HG03066 (cell line): ENCODE measurements at regions not wholly inside any gene's neighbourhood (a gene's known extent, or its start where the extent isn't known, plus 50 kb on each side); places are given as distances from the start of the nearest gene placed in this dataset.
"Not testable (repeated sequence)": the region's sequence is repeated elsewhere in the genome, so short reads cannot be mapped to it uniquely, and the experiment has no call there.

ENCODE experiments used
- ATAC-seq: cut with Tn5 transposase; IDR thresholded peaks from one replicate; pipeline ENCODE4 v1.9.1; 2021; ENCODE audit warnings: low read depth; ENCODE audit not compliant: unreplicated experiment

GRCh38 chr15:54779271-54779670 is 417.5 kb downstream of the RSL24D1 start:
- ATAC-seq: no peak

- ATAC-seq: no peak
These were observed 420.3 kb downstream of the RSL24D1 start for GRCh38 chr15:54776410-54776809.

- ATAC-seq: no peak
These were observed 424.1 kb downstream of the RSL24D1 start for GRCh38 chr15:54772663-54773062.

- not testable (repeated sequence) for ATAC-seq
These were observed 447.3 kb downstream of the RSL24D1 start for GRCh38 chr15:54749461-54749860.

GRCh38 chr15:54722342-54722986 is 474.3 kb downstream of the RSL24D1 start:
- ATAC-seq: no peak

- ATAC-seq: no peak
These were observed 477.4 kb downstream of the RSL24D1 start for GRCh38 chr15:54719325-54719724.

GRCh38 chr15:54707805-54708752 is 488.7 kb downstream of the RSL24D1 start:
- no peak for ATAC-seq

GRCh38 chr15:54687628-54688027 is 509.1 kb downstream of the RSL24D1 start:
- ATAC-seq: no peak
